GM20000 (cell line): ENCODE measurements at regions not wholly inside any gene's neighbourhood (a gene's known extent, or its start where the extent isn't known, plus 50 kb on each side); places are given as distances from the start of the nearest gene placed in this dataset.

Experiments used
- DNase-seq: peaks from one replicate; pipeline ENCODE4 v3.0.0; 2012; ENCODE audit warnings: low spot score
- TF ChIP-seq, protein P1 (sequence below): IDR thresholded peaks from 2 replicates; pipeline ENCODE4 v1.5.1; 2012; ENCODE audit warnings: mild to moderate bottlenecking, control low read depth; ENCODE audit errors: extremely low read depth, missing control alignments

DNA sequence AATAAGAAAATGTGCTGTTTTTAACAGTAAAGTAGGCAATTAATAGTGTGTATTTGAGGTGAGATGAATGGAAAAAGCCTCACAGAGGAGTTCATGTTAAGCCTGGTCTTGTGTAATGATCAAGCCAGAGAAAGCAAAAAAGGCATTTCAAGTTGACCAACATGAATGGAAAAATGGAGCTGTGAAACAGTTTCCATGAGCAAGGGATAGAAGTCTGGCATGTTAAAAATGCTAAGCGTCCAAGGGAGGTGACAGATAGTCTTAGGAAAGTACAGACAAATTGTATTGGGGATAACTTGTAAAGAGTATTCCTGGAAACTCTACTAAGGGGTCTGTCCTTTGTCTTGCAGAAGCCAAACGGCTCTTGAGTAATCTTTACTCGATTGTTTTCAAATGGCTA, 506.8 kb upstream of the ATXN8OS start:
- TF ChIP-seq, protein P1, sequence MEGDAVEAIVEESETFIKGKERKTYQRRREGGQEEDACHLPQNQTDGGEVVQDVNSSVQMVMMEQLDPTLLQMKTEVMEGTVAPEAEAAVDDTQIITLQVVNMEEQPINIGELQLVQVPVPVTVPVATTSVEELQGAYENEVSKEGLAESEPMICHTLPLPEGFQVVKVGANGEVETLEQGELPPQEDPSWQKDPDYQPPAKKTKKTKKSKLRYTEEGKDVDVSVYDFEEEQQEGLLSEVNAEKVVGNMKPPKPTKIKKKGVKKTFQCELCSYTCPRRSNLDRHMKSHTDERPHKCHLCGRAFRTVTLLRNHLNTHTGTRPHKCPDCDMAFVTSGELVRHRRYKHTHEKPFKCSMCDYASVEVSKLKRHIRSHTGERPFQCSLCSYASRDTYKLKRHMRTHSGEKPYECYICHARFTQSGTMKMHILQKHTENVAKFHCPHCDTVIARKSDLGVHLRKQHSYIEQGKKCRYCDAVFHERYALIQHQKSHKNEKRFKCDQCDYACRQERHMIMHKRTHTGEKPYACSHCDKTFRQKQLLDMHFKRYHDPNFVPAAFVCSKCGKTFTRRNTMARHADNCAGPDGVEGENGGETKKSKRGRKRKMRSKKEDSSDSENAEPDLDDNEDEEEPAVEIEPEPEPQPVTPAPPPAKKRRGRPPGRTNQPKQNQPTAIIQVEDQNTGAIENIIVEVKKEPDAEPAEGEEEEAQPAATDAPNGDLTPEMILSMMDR: no peak

DNA sequence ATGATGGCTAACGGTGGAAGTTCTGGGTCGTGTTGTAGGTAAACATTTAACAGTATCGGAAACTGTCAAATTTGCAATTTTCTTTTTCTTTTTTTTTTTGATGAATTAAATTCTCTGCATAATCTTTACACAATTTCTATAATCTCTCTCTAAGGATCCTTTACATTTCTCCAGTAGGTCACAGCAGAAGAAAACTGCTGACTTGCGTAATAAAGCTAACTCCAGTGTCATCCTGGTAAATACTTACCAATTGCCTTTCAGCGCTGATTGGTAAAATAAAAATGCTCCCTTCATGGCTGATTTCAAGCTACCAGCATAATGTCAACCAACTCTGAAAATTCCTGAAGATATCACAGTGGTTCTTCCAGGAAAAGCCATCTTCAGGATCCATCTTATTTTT, 510.5 kb upstream of the ATXN8OS start:
- TF ChIP-seq, protein P1: no peak

More for the DNA sequence above, 506.8 kb upstream of the ATXN8OS start:
- DNase-seq: no peak

DNA sequence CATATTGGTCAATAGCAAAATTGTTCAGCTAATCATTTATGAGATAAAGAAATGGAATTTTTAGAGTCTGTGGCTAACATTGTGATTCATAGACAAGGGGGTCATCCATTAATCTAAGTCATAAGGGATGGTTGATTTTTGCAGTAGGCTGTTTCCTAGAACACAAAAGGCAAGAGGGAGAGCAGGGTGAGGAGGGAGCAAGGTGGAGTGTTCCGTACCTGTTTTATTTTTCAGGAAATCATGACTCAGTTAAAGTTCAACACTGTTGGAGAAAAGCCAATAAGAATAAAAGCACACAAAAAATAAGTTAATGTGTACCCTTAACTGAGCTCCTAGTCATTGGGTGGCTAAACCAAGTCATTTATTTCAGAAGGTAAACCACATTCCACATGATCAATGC, 512.4 kb upstream of the ATXN8OS start:
- no peak for DNase-seq
- TF ChIP-seq, protein P1: no peak

More for the DNA sequence above, 510.5 kb upstream of the ATXN8OS start:
- DNase-seq: no peak

DNA sequence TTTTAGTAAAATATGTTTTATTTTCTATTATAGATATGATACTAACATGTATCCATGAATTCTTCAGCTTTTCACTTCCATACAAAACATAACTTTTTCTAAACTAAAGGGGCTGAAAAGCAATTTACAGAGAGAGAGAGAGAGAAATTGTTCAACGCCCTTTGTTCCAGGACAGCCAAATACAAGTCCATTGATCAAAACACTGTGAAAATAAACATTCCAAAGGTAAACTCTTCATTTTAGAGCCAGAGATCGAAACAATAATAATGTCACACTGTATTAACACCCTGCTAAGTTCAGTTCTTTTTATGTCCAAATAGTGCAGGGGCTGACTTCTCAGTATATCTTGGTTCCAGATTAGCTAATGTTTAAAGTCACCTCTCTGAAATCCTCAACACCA, 516.2 kb upstream of the ATXN8OS start:
- no peak for DNase-seq
- TF ChIP-seq, protein P1: no peak

DNA sequence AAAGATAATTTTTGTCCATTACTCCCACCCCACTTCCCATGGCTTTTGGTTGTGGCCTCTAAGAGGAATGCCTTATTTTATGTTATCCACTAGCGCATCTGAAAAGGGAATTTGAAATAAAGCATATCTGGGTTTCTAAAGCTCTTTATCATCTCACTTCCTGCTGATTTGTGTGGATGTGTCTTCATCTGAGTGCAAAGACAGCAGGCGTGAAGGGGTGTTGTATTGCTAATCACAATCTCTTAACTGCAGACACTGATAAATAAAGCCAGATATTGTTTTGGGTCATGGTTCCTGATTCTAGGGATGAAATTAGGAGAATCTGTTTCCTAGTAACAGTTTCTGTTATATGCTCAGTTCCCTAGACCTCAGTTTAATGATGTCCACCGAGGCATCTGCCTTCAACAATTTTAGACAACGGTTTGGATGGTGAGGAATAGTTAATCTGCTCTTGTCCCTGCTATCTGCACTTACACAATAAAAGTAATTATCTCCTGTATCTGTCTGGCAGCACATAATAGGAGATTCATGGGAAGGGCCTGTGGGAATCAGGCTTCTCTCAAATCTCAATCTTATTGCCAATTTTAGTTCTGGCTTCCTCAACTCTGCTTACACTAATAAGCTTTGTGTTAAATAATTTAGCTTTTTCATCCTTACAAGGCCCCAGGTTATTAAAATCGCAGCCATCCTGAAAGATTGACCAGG, 517.9 kb upstream of the ATXN8OS start:
- no peak for DNase-seq
- TF ChIP-seq, protein P1: no peak

DNA sequence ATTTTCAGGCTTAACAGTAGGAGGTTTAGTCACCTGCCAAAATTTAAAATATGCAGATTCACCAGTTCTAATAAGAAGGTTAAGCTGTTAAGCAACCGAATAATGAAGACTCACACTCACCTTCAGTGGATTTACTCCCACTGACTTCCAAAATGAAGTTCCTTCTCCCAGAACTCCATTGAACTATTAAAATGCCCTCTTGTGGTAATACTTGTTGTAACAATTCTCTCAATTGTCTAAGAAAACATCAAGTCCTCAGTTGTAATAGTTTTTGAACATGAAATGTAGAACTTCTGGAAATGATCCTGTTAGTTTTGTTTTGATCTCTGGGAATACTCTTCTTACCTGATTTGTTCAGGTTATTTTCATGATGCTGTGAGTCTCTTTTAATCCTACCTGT, 522.0 kb upstream of the ATXN8OS start:
- DNase-seq: no peak
- TF ChIP-seq, protein P1: peak; percentile 6

DNA sequence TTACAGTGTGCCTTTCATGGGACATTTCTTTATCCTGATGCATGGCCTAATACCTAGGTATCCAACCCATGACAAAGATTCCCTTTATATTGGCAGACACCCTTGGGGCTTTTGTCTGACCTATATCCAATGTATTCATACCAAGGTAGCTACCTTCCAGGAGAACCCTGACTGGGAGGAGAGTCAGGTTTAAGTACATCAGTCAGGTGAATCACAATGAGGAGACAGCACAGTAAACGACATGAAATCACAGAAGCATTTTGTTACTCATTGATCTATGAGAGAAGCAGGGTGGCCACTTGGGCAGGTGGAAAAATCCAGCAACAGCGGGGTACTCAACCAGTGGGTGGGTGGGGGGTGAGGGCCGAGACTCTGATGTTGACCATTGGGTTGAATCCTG, 527.4 kb upstream of the ATXN8OS start:
- TF ChIP-seq, protein P1: no peak
- DNase-seq: no peak
